ENCODE measurements at regions not wholly inside any gene's neighbourhood (a gene's known extent, or its start where the extent isn't known, plus 50 kb on each side); places are given as distances from the start of the nearest gene placed in this dataset.
"Not testable (repeated sequence)": the region's sequence is repeated elsewhere in the genome, so short reads cannot be mapped to it uniquely, and the experiment has no call there.

DNA sequence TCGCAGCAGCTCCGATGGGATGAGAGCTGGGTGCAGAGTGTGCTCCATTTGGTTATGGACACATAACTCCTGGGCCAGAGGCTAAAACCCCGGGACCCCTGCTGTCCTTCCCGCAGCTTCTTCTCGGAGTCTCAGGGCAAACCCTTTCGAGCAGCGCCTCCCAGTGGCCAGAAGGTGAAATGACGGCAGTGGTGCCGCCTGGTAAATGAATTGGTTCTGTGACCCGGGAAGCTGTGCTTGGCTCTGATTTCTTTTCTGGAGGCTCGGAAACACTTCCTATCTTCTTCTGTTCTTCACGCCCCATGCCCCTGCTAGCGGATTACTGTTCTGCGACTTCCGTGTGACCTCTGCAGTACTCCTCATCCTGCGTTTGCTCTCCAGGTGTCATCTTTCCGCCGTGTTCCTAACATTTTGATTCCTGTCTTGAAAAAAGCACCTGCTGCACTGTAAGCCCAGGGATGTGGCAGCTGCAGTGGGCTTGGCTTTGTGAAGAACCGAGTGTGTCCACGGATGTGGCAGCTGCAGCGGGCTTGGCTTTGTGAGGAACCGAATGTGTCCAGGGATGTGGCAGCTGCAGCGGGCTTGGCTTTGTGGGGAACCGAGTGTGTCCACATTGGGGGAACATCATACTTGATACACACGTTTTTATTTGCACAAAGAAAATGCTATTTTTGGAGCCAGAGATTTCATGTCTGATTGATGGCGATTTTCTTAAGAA is 118.0 kb upstream of the ALDH3B2 start:
- BruUV-seq (replicated peaks), result not testable (repeated sequence)
- peak overlapping the region; percentile 57 for H3K27ac Mint-ChIP-seq (ENCODE audit: unreplicated experiment)

DNA sequence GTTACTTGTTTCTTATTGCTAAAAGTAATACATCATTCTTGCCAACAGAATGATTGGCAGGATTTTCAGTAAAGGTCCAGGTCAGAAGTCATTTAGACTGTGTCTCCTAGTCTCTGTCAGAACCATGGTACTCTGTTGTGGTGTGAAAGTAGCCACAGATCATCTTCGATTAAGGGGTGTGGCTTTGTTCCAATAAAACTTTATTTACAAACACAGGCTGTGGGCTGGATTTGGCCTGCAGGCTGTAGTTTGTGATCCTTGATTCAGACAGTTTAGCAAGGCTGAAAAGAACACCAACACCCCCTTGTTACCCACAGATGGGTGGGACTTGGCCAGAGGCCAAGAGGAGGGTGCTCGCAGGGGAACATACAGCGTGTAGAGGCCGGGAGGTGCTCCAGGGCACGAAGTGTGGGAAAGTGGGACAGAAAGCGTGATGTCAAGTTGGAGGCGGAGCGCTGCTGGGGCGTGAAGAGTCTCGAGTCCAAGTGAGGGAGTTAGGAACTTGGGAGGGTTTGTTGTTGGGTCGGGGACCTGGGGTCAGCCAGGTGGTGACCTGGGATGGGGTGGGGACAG is 117.3 kb upstream of the ALDH3B2 start:
- H3K4me1 ChIP-seq; H3K9me3 ChIP-seq; H3K36me3 Mint-ChIP-seq (ENCODE audit: insufficient read depth, unreplicated experiment); POLR2A ChIA-PET; H3K9me3 Mint-ChIP-seq (ENCODE audit: unreplicated experiment); H3K36me3 ChIP-seq (ENCODE audit: control insufficient read depth, insufficient read depth, low read length); H3K4me3 ChIP-seq (ENCODE audit: low read depth, low read length); BruUV-seq (replicated peaks); H3K27me3 ChIP-seq (replicated peaks; ENCODE audit: control insufficient read depth, insufficient read depth, low read length); H3K27me3 Mint-ChIP-seq (ENCODE audit: insufficient read depth, unreplicated experiment): not testable (repeated sequence)
- Mint-ChIP-seq H3K4me1 (ENCODE audit: low read depth, unreplicated experiment) (peaks cover 18% of the 10 kb centered on the region), H3K4me3 (ENCODE audit: unreplicated experiment) (peak overlapping the region; percentile 23), H3K27ac (ENCODE audit: unreplicated experiment) (peak overlapping the region; percentile 57)
- CTCF ChIA-PET, result interaction anchor here (0.6 to 1.7 kb wide), 6 partner anchors 64 to 1574 kb away, joined by 3 to 10 read pairs (median 4); partner anchors contain the start of gene NUDT8
- peak in 1 of 2 experiments; percentile 24 for DNase-seq
- intact Hi-C loops (cut with micrococcal nuclease; ENCODE audit: unreplicated experiment), result loop anchor here (5.0 kb wide), 2 partner anchors 34 to 64 kb away; no protein-coding TSS in a partner anchor

More for the DNA sequence above, 118.0 kb upstream of the ALDH3B2 start:
- H3K4me1 ChIP-seq; H3K9me3 Mint-ChIP-seq (ENCODE audit: unreplicated experiment); H3K36me3 Mint-ChIP-seq (ENCODE audit: insufficient read depth, unreplicated experiment); H3K36me3 ChIP-seq (ENCODE audit: control insufficient read depth, insufficient read depth, low read length); H3K27me3 ChIP-seq (replicated peaks; ENCODE audit: control insufficient read depth, insufficient read depth, low read length); H3K27me3 Mint-ChIP-seq (ENCODE audit: insufficient read depth, unreplicated experiment); H3K4me3 ChIP-seq (ENCODE audit: low read depth, low read length); H3K9me3 ChIP-seq; POLR2A ChIA-PET: not testable (repeated sequence)
- TF ChIP-seq CTCF (IDR thresholded peaks at IDR 0.05; ENCODE audit: insufficient read depth in 1 of 2, low read depth in 1 of 2, low read length in 1 of 2, severe bottlenecking in 1 of 2, unreplicated experiment in 1 of 2), result peak; percentile 60 to 91
- peak; percentile 80 to 83 for DNase-seq
- Mint-ChIP-seq H3K4me3 (ENCODE audit: unreplicated experiment) (peak overlapping the region; percentile 8), H3K4me1 (ENCODE audit: low read depth, unreplicated experiment) (peaks cover 18% of the 10 kb centered on the region)
- CTCF ChIA-PET, result interaction anchor here (0.6 to 1.7 kb wide), 6 partner anchors 65 to 1573 kb away, joined by 3 to 10 read pairs (median 4); partner anchors contain the start of gene NUDT8
- intact Hi-C loops (cut with micrococcal nuclease; ENCODE audit: unreplicated experiment), result loop anchor here (5.0 kb wide), 2 partner anchors 35 to 65 kb away; no protein-coding TSS in a partner anchor

- H3K4me1 Mint-ChIP-seq (ENCODE audit: low read depth, unreplicated experiment), result peaks cover 18% of the 10 kb centered on the region
- DNase-seq; intact Hi-C loops (cut with micrococcal nuclease; ENCODE audit: unreplicated experiment); H3K9me3 Mint-ChIP-seq (ENCODE audit: unreplicated experiment); H3K36me3 Mint-ChIP-seq (ENCODE audit: insufficient read depth, unreplicated experiment); POLR2A ChIA-PET; BruUV-seq (replicated peaks); H3K4me3 ChIP-seq (ENCODE audit: low read depth, low read length); H3K36me3 ChIP-seq (ENCODE audit: control insufficient read depth, insufficient read depth, low read length); CTCF ChIA-PET; H3K4me1 ChIP-seq; H3K4me3 Mint-ChIP-seq (ENCODE audit: unreplicated experiment); H3K27me3 Mint-ChIP-seq (ENCODE audit: insufficient read depth, unreplicated experiment); H3K9me3 ChIP-seq; H3K27me3 ChIP-seq (replicated peaks; ENCODE audit: control insufficient read depth, insufficient read depth, low read length): not testable (repeated sequence)
- H3K27ac Mint-ChIP-seq (ENCODE audit: unreplicated experiment), result peak overlapping the region; percentile 29
Measured at GRCh38 chr11:67788341-67788695, 113.9 kb upstream of the ALDH3B2 start.

GRCh38 chr11:67787681-67788340 is 113.4 kb upstream of the ALDH3B2 start:
- H3K36me3 Mint-ChIP-seq (ENCODE audit: insufficient read depth, unreplicated experiment); H3K27me3 Mint-ChIP-seq (ENCODE audit: insufficient read depth, unreplicated experiment); H3K27me3 ChIP-seq (replicated peaks; ENCODE audit: control insufficient read depth, insufficient read depth, low read length); DNase-seq; H3K4me3 ChIP-seq (ENCODE audit: low read depth, low read length); H3K36me3 ChIP-seq (ENCODE audit: control insufficient read depth, insufficient read depth, low read length); H3K4me1 ChIP-seq; H3K9me3 Mint-ChIP-seq (ENCODE audit: unreplicated experiment); intact Hi-C loops (cut with micrococcal nuclease; ENCODE audit: unreplicated experiment); CTCF ChIA-PET; H3K9me3 ChIP-seq; BruUV-seq (replicated peaks); H3K4me3 Mint-ChIP-seq (ENCODE audit: unreplicated experiment); POLR2A ChIA-PET: not testable (repeated sequence)
- Mint-ChIP-seq H3K4me1 (ENCODE audit: low read depth, unreplicated experiment) (peaks cover 18% of the 10 kb centered on the region), H3K27ac (ENCODE audit: unreplicated experiment) (peak overlapping the region; percentile 29)

- POLR2A ChIA-PET; DNase-seq; BruUV-seq (replicated peaks); CTCF ChIA-PET; intact Hi-C loops (cut with micrococcal nuclease; ENCODE audit: unreplicated experiment); H3K27me3 Mint-ChIP-seq (ENCODE audit: insufficient read depth, unreplicated experiment); H3K4me1 ChIP-seq; H3K27ac Mint-ChIP-seq (ENCODE audit: unreplicated experiment); H3K9me3 Mint-ChIP-seq (ENCODE audit: unreplicated experiment); H3K4me3 Mint-ChIP-seq (ENCODE audit: unreplicated experiment); H3K4me3 ChIP-seq (ENCODE audit: low read depth, low read length); H3K27me3 ChIP-seq (replicated peaks; ENCODE audit: control insufficient read depth, insufficient read depth, low read length); H3K36me3 ChIP-seq (ENCODE audit: control insufficient read depth, insufficient read depth, low read length); H3K9me3 ChIP-seq: not testable (repeated sequence)
- Mint-ChIP-seq H3K4me1 (ENCODE audit: low read depth, unreplicated experiment) (peaks cover 27% of the 10 kb centered on the region), H3K36me3 (ENCODE audit: insufficient read depth, unreplicated experiment) (peaks cover 15% of the 10 kb centered on the region)
Measured at GRCh38 chr11:67781967-67782366, 107.5 kb upstream of the ALDH3B2 start.

- peaks cover 28% of the 10 kb centered on the region for H3K4me1 Mint-ChIP-seq (ENCODE audit: low read depth, unreplicated experiment)
- BruUV-seq (replicated peaks), result not testable (repeated sequence)
Measured at GRCh38 chr11:67781506-67781905, 107.1 kb upstream of the ALDH3B2 start.

More at GRCh38 chr11:67781506-67781905, 107.1 kb upstream of the ALDH3B2 start:
- H3K36me3 ChIP-seq (ENCODE audit: control insufficient read depth, insufficient read depth, low read length); H3K4me3 Mint-ChIP-seq (ENCODE audit: unreplicated experiment); H3K27me3 Mint-ChIP-seq (ENCODE audit: insufficient read depth, unreplicated experiment); H3K27me3 ChIP-seq (replicated peaks; ENCODE audit: control insufficient read depth, insufficient read depth, low read length); POLR2A ChIA-PET; H3K4me1 ChIP-seq; H3K9me3 Mint-ChIP-seq (ENCODE audit: unreplicated experiment); H3K27ac Mint-ChIP-seq (ENCODE audit: unreplicated experiment); H3K4me3 ChIP-seq (ENCODE audit: low read depth, low read length); H3K9me3 ChIP-seq; DNase-seq; intact Hi-C loops (cut with micrococcal nuclease; ENCODE audit: unreplicated experiment); CTCF ChIA-PET: not testable (repeated sequence)
- H3K36me3 Mint-ChIP-seq (ENCODE audit: insufficient read depth, unreplicated experiment), result peaks cover 14% of the 10 kb centered on the region

All from Caco-2 (cell line).